Ovary (tissue), 3 donors: ENCODE measurements at regions not wholly inside any gene's neighbourhood (a gene's known extent, or its start where the extent isn't known, plus 50 kb on each side); places are given as distances from the start of the nearest gene placed in this dataset.

ENCODE experiments used
- POLR2A ChIP-seq: fragments of 450-650 bp; IDR thresholded peaks from one replicate; pipeline ENCODE4 v1.6.1; 2017; ENCODE audit warnings: antibody characterized with exemption, mild to moderate bottlenecking, moderate library complexity
- TF ChIP-seq, protein P1 (sequence below), 3 donors: fragments of 450-650 bp in 2 of 3; fragments of 200-600 bp in 1 of 3; IDR thresholded peaks; one replicate each; pipeline versions ENCODE4 v1.5.1 to v1.8.0; 2016 to 2022; ENCODE audit warnings: antibody characterized with exemption in 3 of 3, mild to moderate bottlenecking in 1 of 3
- donor health status: DM: no; HTN: no; CAD: no.

DNA sequence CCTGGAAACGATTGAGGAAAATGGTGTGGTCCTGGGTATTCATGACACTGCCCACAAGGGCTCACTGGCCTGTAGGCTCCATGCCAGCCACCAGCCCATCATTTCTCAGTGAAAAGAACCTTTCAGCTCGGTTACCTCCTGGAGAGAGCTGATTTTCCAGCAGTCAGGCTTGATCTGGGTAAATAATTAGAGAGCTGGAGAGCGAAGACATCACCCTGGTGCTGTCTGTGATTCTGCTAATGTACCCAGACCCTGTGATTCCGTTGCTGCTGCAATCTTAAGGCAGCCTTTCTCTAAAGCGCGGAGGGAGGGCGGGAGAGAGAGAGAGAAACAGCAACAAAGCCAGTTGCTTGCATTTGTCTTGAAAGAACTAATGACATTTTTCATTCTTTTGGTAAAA lies 221.9 kb upstream of the TOPAZ1 start:
- TF ChIP-seq, protein P1, sequence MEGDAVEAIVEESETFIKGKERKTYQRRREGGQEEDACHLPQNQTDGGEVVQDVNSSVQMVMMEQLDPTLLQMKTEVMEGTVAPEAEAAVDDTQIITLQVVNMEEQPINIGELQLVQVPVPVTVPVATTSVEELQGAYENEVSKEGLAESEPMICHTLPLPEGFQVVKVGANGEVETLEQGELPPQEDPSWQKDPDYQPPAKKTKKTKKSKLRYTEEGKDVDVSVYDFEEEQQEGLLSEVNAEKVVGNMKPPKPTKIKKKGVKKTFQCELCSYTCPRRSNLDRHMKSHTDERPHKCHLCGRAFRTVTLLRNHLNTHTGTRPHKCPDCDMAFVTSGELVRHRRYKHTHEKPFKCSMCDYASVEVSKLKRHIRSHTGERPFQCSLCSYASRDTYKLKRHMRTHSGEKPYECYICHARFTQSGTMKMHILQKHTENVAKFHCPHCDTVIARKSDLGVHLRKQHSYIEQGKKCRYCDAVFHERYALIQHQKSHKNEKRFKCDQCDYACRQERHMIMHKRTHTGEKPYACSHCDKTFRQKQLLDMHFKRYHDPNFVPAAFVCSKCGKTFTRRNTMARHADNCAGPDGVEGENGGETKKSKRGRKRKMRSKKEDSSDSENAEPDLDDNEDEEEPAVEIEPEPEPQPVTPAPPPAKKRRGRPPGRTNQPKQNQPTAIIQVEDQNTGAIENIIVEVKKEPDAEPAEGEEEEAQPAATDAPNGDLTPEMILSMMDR (IDR thresholded peaks at IDR 0.05), result no peak
- no peak for TF ChIP-seq POLR2A
